ENCODE measurements at regions not wholly inside any gene's neighbourhood (a gene's known extent, or its start where the extent isn't known, plus 50 kb on each side); places are given as distances from the start of the nearest gene placed in this dataset.

DNA sequence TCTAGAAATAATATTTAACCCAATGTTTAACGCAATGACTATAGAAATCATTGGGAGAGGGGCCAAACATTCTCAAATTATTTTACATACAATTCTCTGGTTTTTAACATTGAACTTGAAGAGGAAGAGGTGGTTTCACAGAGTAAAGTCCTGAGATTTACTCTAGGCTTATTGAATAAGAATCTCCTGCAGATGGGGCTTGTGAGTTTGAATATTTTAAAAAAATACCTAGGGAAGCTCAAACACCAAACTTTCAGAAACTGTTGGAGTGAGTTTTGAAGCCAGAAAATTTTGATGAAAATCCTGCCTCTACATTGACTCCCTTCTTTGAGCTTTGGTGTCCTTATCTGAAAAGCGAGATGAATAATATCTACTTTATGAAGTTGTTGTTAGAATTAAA, 906.6 kb downstream of the TUSC7 start:
- DNase-seq (ENCODE audit: low spot score): no peak

GRCh38 chr3:117617906-117618305, 908.3 kb downstream of the TUSC7 start:
- no peak for DNase-seq (ENCODE audit: low spot score)

DNA sequence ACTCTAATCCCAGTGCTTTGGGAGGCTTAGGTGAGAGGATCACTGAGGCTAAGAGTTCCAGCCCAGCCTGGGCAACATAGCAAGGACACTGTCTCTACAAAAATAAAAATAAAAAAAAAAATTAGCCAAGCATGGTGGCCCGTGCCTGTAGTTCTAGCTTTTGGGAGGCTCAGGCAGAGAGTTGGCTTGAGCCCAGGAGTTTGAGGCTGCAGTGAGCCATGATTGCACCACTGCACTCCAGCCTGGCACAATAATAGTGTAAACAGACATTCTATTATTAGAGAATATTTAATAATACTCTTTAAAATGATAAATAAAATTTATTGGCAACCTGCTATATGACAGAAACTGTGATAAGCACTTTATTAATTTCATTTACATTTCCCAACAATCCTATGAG, 908.9 kb downstream of the TUSC7 start:
- no peak for DNase-seq (ENCODE audit: low spot score)

- DNase-seq (ENCODE audit: low spot score): no peak
These were observed 910.2 kb downstream of the TUSC7 start for GRCh38 chr3:117619805-117620204.

DNA sequence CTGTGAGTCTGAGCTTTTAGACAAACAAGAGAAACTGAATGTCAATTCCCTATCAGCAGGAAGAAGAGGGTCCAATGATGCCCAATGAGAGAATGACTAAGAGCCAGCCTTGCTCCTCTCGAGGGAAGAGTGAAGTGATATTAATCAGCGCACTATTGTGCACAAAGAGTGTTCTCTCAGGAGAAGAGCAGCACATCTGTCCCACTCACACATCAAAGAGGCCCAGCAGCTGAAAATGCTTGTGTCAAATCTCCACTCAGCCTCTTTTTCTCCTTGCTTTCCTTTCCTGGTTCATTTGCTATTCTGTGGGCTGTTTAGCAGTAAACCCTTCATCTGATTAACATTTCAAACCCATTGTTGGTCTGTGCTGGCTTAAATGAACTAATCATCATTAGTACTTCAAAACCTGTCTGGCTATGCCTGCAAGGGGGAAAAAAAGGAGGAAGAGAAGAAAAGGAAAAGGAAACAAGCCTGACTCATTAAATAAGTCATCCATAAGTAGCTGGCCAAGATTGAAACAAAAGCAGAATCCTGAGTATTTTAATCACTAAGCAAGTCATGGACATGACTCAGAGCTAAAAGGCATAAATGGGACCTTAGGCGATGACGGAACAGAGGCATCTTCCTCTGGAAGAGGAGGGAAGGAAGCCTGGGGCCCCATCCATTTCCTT, 912.7 kb downstream of the TUSC7 start:
- no peak for DNase-seq (ENCODE audit: low spot score)

- no peak for DNase-seq (ENCODE audit: low spot score)
These were observed 914.8 kb downstream of the TUSC7 start for GRCh38 chr3:117624424-117624823.

DNA sequence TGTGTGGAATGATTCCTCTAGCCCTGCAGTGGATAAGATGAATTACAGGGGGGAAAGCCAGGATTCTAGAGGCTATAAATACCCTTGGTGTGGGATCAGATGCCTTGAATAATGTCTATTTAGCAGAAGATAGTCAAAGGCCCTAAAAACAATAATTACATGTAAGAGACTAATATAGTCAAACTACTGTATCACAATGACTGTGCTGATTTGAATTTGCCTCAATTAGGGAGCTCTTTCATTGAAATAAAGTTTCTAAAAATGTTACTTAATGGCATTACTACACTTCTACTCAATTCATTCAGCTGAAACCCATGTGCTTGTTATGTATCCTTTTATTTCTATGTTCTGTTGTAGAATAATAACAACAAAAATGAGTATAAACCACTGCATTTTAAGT, 915.6 kb downstream of the TUSC7 start:
- DNase-seq (ENCODE audit: low spot score): no peak

- DNase-seq (ENCODE audit: low spot score): no peak
These were observed 917.0 kb downstream of the TUSC7 start for GRCh38 chr3:117626577-117626976.

- peak; percentile 43 for DNase-seq (ENCODE audit: low spot score)
These were observed 919.3 kb downstream of the TUSC7 start for GRCh38 chr3:117628823-117629291.

- no peak for DNase-seq (ENCODE audit: low spot score)
These were observed 919.9 kb downstream of the TUSC7 start for GRCh38 chr3:117629505-117629904.

GRCh38 chr3:117630469-117630868, 920.9 kb downstream of the TUSC7 start:
- DNase-seq (ENCODE audit: low spot score): no peak

DNA sequence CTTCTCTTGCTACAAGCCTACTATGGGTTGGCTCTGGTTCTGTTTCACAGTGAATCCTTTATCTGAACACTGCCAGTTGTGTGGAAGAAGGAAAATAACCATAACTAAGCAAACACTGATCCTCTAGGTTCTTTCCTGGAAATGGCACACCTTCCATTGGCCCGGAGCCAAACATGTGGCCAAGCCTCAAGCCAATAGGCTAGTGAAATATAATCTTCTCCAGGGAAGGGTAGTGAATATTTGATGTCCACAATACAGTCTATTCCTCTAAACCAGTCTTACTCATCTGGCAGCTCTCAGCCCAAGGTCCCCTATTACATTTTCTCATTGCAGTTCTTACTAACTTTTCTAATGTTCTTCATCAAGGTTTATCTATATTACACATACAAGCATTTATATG, 921.3 kb downstream of the TUSC7 start:
- DNase-seq (ENCODE audit: low spot score): no peak

DNA sequence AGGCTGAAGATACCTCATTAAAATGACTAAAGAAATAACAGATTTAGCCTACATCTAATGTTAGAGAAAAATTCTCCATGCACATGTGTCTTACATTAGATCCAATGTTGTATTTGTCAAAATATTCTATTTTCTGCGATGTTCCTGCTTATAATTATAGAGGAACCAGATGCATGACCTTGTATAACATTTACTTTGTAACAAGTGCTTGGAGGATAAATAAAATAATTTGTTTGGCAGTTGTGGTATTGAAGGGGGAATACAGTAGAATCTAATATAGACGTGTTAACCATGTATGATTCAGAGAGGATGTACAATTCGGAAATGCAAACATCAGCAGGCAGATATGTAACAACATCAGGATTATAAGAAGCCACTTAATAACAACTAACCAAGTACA, 922.2 kb downstream of the TUSC7 start:
- DNase-seq (ENCODE audit: low spot score): no peak

DNA sequence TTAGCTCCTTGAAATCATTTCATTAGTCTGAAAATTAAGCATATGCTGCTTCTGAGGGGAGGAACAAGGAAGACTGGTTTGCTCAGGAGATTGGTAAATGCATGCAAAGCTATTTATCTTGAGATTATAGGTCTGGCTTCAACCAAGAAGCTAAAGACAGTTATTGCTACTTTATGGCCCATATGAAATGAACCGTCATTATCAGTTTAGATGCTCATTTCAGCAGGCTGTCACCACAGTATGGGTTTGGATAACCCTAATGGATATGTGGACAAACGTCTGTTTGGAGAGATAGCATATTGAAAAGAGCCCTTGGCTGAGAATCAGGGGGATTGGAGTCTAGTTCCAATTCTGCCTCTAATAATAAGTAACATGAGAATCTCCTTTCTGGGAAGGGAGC, 922.6 kb downstream of the TUSC7 start:
- no peak for DNase-seq (ENCODE audit: low spot score)

- DNase-seq (ENCODE audit: low spot score): no peak
These were observed 923.6 kb downstream of the TUSC7 start for GRCh38 chr3:117633207-117633606.

- DNase-seq (ENCODE audit: low spot score): no peak
These were observed 928.1 kb downstream of the TUSC7 start for GRCh38 chr3:117637666-117638065.

GRCh38 chr3:117644203-117644602, 934.6 kb downstream of the TUSC7 start:
- DNase-seq (ENCODE audit: low spot score): no peak

- DNase-seq (ENCODE audit: low spot score): no peak
These were observed 936.1 kb downstream of the TUSC7 start for GRCh38 chr3:117645561-117646242.

GRCh38 chr3:117647435-117647834, 937.9 kb downstream of the TUSC7 start:
- no peak for DNase-seq (ENCODE audit: low spot score)

DNA sequence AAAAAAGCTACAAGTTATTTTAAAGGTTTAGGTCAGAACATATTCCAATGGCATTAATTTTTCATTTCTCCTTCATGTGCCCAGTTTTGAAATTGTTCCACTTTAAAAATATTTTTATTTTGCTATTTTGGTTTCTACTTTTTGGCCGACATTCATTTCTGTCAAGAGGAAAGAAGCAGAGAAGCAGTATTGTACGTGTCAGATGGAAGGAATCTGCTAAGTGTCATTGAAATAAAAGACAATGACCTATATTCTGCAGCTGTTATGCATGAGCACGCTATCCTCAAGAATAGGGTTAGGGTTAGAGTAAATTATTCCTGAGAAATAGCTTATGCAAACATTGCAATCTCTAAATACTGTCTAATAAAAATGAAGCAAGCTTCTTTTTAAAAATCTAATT, 941.7 kb downstream of the TUSC7 start:
- no peak for DNase-seq (ENCODE audit: low spot score)

DNA sequence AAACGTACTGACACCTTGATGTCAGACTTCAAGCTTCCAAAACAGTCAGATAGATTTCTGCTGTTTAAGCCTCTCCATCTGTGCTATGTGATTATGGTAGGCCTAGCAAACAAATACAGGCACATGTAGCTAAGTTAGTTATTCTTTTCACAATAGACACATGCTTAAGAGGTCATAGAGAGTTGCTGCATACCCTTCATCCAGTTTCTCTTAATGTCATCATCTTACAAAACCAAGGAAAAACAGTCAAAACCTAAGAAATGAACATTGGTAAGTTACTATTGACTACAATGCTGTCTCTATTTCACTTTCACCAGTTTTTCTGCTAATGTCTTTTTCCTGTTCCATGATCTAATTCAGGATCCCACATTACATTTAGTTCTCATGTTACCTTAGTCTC, 946.8 kb downstream of the TUSC7 start:
- DNase-seq (ENCODE audit: low spot score): no peak

DNA sequence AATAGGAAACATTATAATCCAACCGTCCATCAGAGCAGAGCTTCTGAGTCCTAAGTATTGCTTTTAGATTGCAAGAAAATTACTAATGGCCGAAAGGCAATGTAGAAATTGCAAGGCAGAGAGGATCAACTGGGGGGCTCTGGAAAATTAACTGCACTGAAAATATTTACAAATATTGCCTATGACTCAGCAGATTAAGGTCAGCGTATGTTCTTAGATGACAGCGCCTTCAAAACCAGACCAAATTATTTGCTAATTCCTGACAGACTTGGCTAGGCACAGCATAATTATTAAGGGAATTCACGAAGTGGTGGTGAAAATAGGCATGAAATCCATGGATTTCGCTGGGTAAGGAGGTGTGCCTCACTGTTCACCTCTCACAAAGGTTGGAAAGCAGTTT, 947.7 kb downstream of the TUSC7 start:
- no peak for DNase-seq (ENCODE audit: low spot score)

DNA sequence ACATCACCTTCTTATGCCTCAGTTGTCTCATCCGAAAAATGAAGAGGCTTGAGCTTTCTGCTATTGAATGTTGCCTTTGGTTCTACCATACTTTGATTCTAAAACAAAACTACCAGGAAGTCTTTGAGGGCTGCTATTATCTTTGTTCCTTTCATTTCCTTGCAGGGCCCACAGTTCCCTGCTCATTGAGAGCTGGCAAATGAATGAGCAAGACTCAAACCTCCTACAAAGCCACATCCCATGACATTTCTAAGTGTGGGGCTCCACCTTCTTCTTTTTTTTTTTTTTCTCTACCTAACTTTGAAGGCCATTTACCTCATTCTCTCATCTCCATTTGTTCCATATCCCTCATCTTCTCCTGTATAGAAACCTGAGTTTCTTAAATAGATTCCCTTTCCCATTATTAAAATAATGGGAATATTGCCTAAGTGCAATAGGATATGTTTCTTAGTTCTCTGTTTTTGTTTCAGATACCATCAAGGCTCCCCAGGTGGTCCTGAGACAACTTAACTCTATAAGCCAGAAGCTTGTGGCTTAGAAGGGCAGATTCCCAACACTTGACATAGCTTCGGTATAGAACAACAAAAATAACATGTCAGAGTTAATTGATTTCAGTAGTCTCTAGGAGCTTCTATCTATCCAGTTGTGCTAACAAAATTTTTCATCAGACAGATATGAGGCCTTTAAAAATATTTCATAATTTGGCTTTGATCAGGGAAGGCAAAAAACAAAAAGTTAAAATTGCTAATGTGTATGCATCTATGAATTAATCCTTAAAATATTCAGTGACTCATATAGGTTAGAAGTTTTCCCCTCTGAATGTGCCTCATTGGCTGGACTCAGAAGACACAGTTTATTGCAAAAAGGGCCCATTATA, 951.6 kb downstream of the TUSC7 start:
- no peak for DNase-seq (ENCODE audit: low spot score)

Data from iPS-NIHi11 (cell line).